Heart left ventricle (tissue), 13 donors: ENCODE measurements at regions not wholly inside any gene's neighbourhood (a gene's known extent, or its start where the extent isn't known, plus 50 kb on each side); places are given as distances from the start of the nearest gene placed in this dataset.

Experiments used
- CTCF ChIP-seq, 12 donors: fragments of 200-600 bp; sonication (generic) in 4 of 12; IDR thresholded peaks; one replicate each; pipeline versions ENCODE4 v1.5.0 to v1.8.0; 2018 to 2022; ENCODE audit warnings: antibody characterized with exemption in 12 of 12, mild to moderate bottlenecking in 5 of 12
- POLR2A ChIP-seq, 2 donors: fragments of 450-650 bp; IDR thresholded peaks; one replicate each; pipeline ENCODE4 v1.6.1; 2017; ENCODE audit warnings: antibody characterized with exemption in 2 of 2, mild to moderate bottlenecking in 2 of 2, moderate library complexity in 2 of 2
- donor health status: ischemic (EF 13 %, LVEDD 7.1; RV severe dilation, severe dysfunction).
- donor health status: DM: no; HTN: yes; CAD: no.
- donor health status: DM: no; HTN: no; CAD: no.
- donor health status: ischemic (EF 25% LVEDD 6.9; RV normal size, moderate dysfunction).
- donor health status: ischemic (EF 25% LVEDD 5.7; RV mildly dilated, moderate dysfunction).
- donor health status: ischemic (EF 35%, LVEDD 5.7; RV mildly dilated, moderate dysfunction).
- donor health status: nonischemic (EF 11% LVEDD 7.7; RV severe dilation, severe dysfunction).
- donor health status: DM: yes; HTN: yes; CAD: no.
- donor health status: PGD.
- donor health status: ischemic (EF 29% LVEDD 5.4; RV normal size, mild dysfunction).
- donor health status: nonischemic (EF 23%, LVEDD 6.1; RV moderate dilation, normal function).

GRCh38 chr2:47708801-47709499 is 74.0 kb upstream of the MSH6 start:
- TF ChIP-seq CTCF (IDR thresholded peaks at IDR 0.05) (no peak), POLR2A (IDR thresholded peaks at IDR 0.05) (no peak)
